ENCODE measurements at regions not wholly inside any gene's neighbourhood (a gene's known extent, or its start where the extent isn't known, plus 50 kb on each side); places are given as distances from the start of the nearest gene placed in this dataset.

DNA sequence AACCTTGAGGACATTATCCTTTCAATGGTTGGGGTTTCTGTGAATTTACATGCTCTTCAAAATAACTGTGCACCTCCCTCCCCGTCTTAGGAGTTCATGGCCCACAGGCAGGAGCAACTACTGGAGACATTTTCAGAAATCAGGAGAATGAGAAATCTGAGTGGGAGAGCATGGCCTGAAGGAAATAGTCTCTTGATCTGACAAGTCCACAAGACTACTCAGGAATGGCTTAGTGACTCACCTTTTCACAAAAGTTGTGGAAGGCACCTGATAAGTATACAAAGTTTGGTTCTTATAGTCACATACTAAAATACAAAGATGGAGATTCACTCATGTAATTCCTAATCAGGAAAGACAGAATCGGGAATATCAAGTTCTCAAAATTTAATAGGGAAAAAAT lies 83.6 kb upstream of the NCKAP5 start:
- intact Hi-C loops (cut with micrococcal nuclease), result no loop called here
- Histone ChIP-seq H3K4me1 (ENCODE audit: control insufficient read depth in 1 of 2, insufficient read depth in 2 of 2, low read length in 2 of 2) (no peaks in the 10 kb centered on the region), H2AFZ (ENCODE audit: low read depth, low read length, poor library complexity, severe bottlenecking) (no peak overlapping the region), H3K27me3 (ENCODE audit: insufficient read depth, low read length) (no peaks in the 10 kb centered on the region), H3K9me2 (ENCODE audit: insufficient read depth) (no peaks in the 10 kb centered on the region), H3K9me3 (ENCODE audit: control insufficient read depth in 1 of 2, insufficient read depth in 1 of 2, low read depth in 1 of 2, low read length in 2 of 2) (no peaks in the 10 kb centered on the region), H3K9ac (ENCODE audit: low read length) (no peak overlapping the region), H3K79me2 (ENCODE audit: insufficient read depth, low read length) (no peaks in the 10 kb centered on the region), H3K36me3 (ENCODE audit: control insufficient read depth in 1 of 2, insufficient read depth in 2 of 2, low read length in 2 of 2) (no peaks in the 10 kb centered on the region), H3K4me2 (ENCODE audit: low read length) (no peak overlapping the region), H4K20me1 (ENCODE audit: insufficient read depth) (no peaks in the 10 kb centered on the region), H3K27ac (ENCODE audit: low read depth, low read length) (no peak overlapping the region), H3K4me3 (replicated peaks in 1 of 2; ENCODE audit: low read depth in 1 of 2, low read length in 2 of 2) (no peak overlapping the region)
- RAD21 ChIA-PET (ENCODE audit: low non-redundant PET in 1 of 2, low total read pairs in 2 of 2, uncharacterized antibody in 2 of 2, unreplicated experiment in 2 of 2), result no interaction called here
- DNase-seq (ENCODE audit: low read depth, low spot score) (no peak), ATAC-seq (no peak)
- no TSS peak for BruUV-seq (replicated peaks)
- no peak for TF ChIP-seq ZBTB33 (IDR thresholded peaks at IDR 0.05; ENCODE audit: extremely low read depth, insufficient replicate concordance, low read length)
- no peak for TF ChIP-seq EZH2phosphoT487 (IDR thresholded peaks at IDR 0.05; ENCODE audit: borderline replicate concordance)
- TF ChIP-seq RAD21 (IDR thresholded peaks at IDR 0.05; ENCODE audit: low read depth), result no peak
- TF ChIP-seq SRF (IDR thresholded peaks at IDR 0.05; ENCODE audit: low read depth), result no peak
- TF ChIP-seq SIN3A (IDR thresholded peaks at IDR 0.05; ENCODE audit: low read depth), result no peak
- TF ChIP-seq POLR2AphosphoS5 (IDR thresholded peaks at IDR 0.05; ENCODE audit: low read depth, low read length), result no peak
- no peak for TF ChIP-seq TCF7L2 (IDR thresholded peaks at IDR 0.05; ENCODE audit: borderline replicate concordance, extremely low read depth, insufficient read depth, insufficient read length)
- TF ChIP-seq CTCF (IDR thresholded peaks at IDR 0.05 in 2 of 3, conservative IDR thresholded peaks at IDR 0.05 in 1 of 3; ENCODE audit: borderline replicate concordance in 1 of 3, insufficient read depth in 1 of 3, low read depth in 2 of 3, low read length in 2 of 3), result no peak
- no peak for TF ChIP-seq JUND (IDR thresholded peaks at IDR 0.05)
- TF ChIP-seq, protein P1, sequence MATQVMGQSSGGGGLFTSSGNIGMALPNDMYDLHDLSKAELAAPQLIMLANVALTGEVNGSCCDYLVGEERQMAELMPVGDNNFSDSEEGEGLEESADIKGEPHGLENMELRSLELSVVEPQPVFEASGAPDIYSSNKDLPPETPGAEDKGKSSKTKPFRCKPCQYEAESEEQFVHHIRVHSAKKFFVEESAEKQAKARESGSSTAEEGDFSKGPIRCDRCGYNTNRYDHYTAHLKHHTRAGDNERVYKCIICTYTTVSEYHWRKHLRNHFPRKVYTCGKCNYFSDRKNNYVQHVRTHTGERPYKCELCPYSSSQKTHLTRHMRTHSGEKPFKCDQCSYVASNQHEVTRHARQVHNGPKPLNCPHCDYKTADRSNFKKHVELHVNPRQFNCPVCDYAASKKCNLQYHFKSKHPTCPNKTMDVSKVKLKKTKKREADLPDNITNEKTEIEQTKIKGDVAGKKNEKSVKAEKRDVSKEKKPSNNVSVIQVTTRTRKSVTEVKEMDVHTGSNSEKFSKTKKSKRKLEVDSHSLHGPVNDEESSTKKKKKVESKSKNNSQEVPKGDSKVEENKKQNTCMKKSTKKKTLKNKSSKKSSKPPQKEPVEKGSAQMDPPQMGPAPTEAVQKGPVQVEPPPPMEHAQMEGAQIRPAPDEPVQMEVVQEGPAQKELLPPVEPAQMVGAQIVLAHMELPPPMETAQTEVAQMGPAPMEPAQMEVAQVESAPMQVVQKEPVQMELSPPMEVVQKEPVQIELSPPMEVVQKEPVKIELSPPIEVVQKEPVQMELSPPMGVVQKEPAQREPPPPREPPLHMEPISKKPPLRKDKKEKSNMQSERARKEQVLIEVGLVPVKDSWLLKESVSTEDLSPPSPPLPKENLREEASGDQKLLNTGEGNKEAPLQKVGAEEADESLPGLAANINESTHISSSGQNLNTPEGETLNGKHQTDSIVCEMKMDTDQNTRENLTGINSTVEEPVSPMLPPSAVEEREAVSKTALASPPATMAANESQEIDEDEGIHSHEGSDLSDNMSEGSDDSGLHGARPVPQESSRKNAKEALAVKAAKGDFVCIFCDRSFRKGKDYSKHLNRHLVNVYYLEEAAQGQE (IDR thresholded peaks at IDR 0.05; ENCODE audit: low read depth), result no peak
- POLR2A ChIA-PET, result no interaction called here
- CTCF ChIA-PET, result no interaction called here
